NCI-H2081 (cell line): ENCODE measurements at regions not wholly inside any gene's neighbourhood (a gene's known extent, or its start where the extent isn't known, plus 50 kb on each side); places are given as distances from the start of the nearest gene placed in this dataset.
A peak's percentile ranks its signal among the peaks of the same experiment; 100 is the strongest.

Experiments used
- DNase-seq, 2 experiments: peaks; one replicate each; lab custom pipeline; 2025; lab: John Stamatoyannopoulos, UW

DNA sequence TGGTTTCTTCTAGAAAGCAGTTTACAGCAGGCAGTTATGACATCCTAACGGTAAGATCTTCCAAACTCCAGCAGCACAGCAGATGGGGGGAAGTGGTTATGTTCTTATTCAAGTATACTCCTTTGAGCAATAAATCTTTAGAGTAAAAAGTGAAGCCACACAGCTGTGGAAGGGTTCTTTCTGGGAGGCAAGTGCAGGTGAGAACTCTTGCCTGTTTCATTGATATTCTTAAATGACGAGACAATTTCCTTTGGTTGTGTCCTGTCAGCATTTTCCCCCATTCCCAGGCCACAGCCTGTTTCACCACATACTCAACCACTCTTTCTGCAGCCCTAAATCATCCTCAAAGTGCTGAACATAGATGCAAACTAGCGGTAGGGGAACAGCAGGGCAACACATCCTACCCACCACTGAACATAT, 207.3 kb upstream of the MTNR1B start:
- no peak for DNase-seq

DNA sequence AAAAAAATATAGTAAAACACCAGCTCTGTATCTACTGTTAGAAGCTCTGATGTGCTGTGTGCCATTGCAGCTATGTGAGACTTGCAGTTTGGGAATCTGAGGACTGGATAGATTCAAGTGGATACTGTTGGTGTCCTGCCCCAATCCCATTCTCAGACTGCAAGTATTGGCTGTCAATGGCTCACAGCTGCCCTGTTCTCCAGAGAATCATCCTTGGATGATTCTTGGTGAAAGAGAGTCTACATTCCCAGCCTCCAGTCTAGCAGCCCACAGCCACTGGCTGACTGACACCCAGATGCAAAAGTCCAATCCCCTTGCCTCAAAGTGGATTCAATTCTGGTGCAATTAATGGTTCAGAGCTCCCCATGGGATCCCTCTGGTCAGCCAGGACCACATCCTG, 206.1 kb upstream of the MTNR1B start:
- no peak for DNase-seq

DNA sequence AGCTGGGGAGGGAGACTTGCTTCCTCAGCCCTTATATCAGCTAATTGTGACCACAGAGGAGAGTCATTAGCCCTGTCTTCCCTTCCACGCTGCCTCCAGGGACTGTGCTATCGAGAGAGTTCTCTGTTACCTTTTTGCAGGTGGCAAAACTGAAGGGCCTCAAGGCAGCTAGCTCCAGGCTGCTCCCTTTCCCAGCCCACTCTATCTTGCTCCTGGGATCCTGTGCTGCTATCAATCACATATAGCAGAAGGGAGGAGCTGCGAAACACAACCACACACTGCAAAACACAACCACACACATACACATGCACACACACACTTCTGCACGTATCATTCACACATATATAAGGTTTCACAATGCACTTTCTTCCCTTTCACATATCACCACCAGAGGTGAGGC, 205.3 kb upstream of the MTNR1B start:
- DNase-seq: no peak

DNA sequence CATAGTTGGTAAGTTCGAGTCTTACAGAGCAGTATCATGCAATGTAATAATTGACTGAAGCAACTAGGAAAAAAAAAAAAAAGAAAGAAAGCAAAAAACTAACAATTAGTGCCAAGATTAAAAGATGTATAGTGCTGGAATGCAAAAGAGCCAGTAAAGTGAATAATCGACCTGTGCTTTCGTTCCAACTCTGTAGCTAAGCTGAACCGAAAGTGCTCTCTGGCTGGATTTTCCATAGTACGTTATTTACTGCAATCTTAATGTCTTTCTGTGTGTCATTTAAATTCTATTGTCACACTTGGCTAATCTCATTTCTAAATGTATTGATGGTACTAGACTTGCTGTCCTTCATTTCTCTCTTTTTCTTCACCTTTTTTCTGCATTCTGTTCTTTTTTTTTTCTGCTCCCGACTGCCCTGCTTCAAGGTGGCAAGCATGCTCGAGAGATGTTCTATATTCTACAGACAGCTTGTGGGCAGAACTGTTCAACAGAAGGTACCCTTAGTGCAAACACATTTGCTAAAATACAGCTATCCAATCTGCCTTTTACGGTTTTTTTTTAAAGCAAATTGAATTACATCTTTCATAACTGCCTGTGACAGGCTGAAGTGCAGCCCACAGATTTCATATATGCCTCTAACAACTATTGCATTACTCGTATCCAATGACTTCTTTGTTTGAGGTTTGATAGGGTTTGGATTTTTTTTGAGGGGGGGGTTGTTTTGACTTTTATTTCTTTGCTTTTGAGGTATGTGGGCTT, 204.2 kb upstream of the MTNR1B start:
- no peak for DNase-seq

DNA sequence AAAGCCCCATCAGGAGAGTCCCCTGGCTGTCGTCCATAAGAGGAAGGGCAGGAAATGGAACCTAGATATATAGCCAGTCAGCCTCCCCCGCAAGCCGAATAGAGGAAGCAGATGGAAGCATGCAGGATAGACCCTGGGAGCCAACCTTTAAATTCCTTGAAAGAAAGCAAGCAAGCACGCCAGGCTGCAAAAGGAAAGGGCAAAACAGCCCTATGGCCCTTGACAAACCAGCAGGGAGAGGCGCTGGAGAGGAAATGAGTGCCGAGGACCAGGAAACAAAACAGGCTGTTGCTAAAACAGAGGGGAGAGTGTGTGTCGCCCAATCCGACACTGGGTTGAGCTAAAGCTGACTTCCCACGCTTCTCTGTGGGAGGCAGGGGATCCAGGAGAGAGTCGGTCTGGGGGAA, 203.5 kb upstream of the MTNR1B start:
- peak; percentile 5 to 62 for DNase-seq

DNA sequence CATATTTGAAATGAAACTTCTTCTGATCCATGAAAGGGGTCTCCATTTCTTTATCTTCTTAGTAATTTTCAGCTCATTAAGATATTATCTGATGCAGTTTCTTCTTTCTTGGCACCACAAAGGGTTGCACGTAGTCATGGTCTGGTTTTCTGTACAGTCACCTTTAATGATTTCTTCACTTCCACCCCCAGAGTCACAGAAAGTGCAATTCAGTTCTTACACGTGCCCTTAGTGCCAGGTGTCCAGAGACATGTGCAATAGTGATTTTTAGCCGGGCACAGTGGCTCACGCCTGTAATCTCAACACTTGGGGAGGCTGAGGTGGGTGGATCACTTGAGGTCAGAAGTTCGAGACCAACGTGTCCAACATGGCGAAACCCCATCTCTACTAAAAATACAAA, 202.8 kb upstream of the MTNR1B start:
- DNase-seq: no peak

DNA sequence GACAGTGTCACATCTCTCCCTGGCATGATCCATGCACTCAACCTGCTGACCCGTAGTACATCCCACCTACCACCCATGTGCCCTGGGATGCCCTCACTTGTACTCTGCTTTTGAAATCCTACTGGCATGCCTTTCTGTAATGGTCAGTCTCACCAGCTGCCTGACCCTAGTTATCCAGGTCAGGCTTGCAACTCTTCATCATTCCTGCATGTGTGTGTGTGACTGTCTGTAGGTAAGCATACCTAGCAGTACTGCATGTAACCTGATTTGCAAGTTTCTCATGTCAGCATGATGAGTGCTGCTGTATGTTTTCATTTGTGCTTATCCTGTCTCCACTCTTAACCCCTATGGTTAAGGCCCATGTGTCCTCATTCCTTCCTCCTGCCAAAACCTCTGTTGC, 202.0 kb upstream of the MTNR1B start:
- no peak for DNase-seq

DNA sequence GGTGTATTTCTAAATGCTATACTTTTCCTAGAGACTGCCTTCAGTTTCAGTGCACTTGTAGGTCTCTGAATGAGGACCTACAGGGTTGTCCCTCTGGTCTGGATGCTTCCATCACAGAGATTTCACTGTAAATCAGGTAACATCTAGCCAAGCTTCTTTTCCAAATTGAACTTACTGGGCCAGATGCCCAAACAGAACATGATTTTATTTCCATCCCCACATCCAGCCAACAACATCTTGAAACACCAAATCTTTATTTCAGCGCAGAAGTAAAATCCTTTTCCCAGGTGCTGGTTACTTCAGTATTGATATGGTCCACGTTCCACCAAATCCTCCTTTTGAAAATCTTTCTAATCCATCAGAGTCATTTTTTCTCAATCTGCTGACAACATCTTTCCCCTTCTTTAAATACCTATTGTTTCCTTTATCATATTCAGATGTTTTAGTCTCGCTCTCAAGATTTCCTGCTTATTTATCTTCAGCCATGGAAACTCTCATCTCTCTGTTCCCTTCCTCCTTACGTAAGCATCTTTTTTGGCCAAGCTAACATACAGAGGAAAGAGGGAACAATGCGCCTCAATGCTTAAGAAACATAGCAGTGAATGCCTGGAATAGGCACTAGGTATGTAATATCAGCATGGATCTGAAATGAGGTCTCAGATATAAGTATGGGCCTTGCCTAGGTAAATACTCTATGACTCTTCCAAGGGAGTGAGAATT, 201.2 kb upstream of the MTNR1B start:
- DNase-seq: no peak

DNA sequence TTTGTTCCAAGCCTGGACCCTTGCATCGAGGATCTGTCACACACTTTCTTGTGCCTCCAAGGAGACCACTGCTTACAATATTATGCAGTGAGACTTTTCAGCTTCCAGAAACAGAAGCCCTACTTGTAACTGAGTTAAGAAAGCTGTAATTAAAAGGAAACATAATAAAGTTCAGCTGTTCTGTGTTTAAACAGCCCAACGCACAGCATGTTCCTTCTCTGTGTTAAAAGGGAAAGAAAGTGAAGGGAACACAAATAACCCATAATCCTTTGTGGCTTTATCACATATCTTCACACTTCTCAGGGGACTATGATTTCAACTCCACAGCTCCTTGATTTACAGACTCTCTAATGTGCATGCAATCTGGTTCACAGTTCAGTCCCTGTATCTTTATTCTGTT, 200.3 kb upstream of the MTNR1B start:
- DNase-seq: no peak

DNA sequence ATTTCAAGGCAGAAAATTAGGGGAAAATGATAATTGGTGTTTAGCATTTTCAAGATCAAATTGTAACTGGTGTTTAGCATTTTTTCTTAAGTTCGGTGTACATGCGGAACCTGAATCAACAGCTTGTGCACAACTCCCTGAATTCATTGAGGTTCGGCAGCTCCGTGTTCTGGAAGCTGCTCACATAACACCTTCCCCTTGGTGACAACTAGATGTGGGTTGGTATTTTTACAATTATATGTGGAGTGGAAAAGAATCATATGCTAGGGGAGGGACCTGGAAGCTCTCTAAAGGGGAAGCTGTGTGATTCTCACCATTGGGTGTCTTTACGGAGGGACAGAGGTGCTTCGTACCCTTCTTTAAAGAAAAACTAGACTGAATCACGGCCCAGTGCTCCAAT, 199.0 kb upstream of the MTNR1B start:
- no peak for DNase-seq

DNA sequence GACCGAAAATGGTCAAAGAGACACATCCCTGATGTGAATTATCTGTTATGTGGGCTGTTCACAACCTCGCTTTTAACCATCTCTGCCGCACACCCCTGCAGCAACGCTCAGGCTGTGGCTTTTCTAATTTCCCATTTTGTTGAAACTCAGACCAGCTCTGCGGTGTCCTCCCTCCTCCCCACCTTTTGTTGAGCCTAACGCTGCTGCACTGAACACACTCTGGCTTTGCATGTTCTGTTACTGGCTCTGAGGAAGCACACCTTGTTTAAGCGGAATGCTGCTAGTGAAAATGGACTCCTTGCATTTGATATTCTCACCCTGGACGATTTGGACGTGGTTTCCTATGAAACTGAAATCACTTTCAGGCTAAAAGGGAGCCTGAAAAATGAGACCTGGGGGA, 198.5 kb upstream of the MTNR1B start:
- no peak for DNase-seq

DNA sequence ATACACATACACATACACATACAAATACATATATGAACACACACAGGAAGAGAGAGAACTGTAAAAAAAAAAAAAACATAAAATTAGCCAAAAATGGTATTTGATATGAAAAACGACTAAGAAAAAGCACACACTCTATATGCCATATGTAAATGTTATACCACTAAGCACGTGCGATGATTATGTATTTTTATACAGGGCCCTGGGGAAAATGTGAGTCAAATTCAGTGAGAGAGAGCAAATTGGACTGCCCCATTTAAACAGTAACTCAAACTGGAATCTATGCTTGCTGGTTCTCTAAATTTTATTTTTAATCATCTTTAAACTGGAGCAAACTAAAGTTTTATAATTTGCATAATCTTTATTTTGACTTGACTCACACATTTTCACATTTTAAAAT, 197.8 kb upstream of the MTNR1B start:
- DNase-seq: no peak

DNA sequence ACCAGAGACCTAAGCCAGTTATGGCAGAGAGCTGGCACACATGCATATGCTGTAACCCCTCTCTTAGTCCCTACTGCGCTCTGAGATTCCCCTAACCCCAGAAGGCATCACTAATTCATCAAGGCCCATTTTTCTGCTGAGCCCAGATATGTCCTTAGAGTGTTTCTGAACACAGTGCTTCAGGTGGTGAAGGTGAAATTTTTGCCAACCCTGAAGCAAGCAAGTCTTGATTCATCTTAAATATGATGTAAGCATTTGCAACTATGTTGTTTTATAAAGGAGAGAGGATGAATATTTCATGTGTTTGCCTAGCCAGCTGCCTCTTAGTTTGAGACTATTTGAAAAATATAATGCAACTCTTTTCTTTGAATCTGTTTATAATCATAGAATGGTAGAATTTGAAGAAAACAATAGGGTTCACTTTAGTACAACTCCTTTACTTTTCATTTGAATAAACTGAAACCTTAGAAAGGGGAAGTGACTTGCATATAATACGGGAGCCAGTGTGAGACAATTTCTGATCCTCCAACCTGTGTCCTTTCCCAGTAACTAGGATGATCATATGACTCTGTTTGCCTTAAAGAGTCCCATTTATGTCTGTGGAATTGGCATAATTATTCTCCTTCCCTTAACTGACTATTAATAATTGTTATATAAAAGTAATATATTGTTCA, 194.3 kb upstream of the MTNR1B start:
- DNase-seq: no peak

DNA sequence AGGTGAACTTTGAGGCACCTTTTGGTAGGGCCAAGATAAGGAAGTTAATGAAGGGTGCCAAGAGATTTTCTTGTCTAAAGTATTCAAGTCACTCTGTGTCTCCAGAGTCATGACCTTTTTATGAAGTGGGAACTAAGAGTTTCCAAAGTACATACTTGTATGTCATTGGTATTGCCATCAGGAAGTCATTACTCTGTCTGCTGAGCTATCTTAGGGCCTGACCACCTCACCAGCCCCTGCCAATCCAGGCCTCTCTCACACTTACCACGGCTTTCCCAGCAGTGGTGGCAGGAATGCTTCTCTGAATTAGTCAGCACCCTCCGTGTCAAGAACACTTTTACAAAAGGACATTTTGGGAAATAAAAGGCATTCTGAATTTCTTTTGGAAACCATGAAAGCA, 192.8 kb upstream of the MTNR1B start:
- no peak for DNase-seq

DNA sequence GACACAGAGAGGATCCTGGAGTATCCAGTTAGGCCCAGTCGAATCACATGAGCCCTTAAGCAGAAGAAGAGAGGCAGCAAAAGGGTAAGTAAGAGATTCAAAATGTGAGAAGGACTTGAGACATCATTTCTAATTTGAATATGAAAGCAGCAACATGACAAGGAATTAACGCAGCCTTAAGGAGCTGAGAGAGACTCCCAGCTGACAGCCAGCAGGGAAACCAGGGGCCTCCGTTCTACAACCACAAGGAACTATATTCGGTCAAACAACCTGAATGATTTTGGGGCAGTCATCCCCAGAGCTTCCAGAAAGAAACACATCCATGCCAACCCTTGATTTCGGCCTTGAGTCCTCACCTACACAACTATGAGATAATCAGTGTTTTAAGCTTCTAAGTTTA, 189.7 kb upstream of the MTNR1B start:
- DNase-seq: no peak

DNA sequence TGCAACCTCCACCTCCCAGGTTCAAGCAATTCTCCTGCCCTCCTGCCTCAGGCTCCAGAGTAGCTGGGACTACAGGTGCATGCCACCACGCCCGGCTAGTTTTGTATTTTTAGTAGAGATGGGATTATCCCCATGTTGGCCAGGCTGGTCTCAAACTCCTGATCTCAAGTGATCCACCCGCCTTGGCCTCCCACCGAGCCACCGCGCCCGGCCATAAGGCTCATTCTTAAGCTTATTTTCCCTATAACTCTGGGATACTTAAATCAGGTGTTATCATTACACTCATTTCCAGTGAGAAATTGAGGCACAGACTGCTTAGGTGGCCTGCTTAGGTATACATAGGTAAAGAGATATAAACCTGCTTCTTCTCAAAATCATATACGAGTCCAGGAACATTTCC, 188.3 kb upstream of the MTNR1B start:
- no peak for DNase-seq

DNA sequence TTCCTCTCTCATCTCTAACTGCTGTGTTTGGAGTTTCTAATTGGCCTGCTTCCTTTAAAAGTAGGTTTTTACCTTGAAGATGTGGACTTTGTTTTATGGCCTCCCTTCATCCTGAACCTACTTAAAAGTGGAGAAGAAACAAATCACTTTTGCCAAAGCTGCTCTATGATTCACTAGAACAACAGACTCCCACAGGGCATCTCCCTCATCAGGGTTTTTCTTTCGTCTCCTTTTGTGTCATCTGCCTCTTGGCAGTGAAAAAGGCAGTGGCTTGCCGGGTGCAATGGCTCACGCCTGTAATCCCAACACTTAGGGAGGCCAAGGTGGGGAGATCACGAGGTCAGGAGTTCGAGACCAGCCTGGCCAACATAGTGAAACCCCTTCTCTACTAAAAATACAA, 186.6 kb upstream of the MTNR1B start:
- DNase-seq: no peak

DNA sequence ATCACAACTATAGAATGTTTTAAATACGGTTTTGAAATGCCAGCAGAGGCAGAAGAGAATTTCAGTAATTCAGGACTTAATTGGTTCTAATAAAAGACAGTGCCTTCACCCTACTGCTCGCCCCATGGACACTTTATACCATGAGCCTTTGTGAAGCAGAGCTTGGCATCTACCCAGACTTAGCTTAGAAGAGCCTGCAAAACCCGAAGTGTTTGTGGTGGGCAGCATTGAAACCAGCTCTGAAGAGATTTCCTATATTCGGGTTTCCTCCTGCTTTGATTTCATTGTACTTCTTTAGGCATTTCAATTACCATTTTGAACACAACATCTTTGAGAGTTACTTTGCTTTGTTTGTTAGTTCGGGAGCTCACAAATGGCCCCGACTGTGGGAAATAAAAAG, 185.1 kb upstream of the MTNR1B start:
- DNase-seq: no peak

DNA sequence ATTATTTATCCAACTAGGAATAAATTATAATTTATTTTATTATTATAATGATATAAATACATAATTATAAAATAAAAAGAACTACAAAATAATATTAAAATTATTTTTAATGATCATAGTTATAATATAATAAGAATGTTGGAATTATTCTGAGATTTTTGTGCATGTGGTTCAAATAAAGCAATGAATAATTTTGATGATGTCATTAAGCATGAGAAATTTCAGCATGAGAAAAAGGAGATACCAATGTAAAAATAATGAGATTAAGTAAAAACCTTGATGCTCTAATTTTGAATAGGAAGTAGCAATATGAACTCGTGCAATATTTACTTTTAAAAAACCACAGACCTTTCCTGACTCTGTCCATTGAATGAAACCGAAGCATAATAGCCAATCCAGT, 181.8 kb upstream of the MTNR1B start:
- no peak for DNase-seq

DNA sequence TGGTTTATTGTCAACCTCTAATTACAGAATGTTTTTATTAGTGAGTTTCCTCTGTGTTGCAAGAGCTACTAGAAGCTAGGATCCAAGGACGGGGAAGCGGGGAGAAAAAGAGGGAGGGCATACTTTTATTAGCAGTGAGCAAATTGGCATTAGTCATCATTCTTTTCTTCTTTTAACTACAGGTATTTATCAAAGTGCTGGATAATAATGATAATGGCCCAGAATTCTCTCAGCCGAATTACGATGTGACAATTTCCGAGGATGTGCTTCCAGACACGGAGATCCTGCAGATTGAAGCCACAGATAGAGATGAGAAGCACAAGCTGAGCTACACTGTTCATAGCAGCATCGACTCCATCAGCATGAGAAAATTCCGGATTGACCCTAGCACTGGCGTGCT, 179.7 kb upstream of the MTNR1B start:
- no peak for DNase-seq

DNA sequence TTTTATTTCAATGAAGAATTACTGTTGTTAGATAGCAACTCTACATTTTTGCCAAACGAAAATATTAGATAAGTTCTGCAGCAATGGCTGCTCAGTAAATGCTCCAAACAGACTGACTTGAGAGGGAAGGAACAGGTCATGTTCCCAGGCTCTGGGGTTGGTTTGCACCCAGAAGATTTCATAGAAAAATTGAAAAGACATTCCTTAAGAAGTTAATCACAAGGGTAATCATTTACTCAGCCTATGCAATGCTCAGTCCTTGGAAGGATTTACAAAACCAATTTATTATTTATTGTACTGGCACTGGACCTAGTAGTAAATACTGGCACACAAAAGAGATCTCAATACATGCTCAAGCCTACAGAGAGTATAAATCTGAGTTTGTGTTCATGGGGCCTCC, 179.1 kb upstream of the MTNR1B start:
- no peak for DNase-seq

DNA sequence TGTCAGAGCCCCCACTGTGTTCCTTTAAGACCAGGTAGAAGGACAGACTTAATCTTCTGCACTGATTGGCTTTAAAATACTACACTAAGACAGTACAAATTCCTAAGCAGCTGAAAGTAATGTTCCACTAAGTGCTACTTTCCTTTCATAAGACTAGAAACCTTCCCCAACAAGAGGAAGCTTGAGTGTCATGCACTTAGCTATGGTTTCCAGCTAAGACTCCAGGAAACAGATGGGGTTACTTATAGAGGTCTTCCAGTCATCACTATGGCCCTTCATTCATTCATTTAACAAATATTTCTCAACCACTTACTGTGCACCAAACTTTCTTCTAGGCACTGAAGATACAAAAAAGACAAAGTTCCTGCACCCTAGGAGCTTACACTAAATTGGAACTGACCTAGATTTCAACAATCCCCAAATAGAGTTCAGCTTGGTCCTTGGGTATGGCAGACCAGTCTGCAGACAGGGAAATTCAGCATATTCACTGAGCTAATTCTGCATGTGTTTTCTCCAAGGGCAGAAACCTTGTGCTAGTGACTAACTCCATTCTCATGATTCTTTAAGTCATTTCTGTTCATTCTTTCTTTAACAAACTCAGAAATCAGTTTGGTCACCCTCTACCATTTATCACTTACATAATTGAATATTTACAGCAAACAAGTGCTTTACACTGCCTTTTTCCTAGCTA, 178.4 kb upstream of the MTNR1B start:
- DNase-seq: no peak

DNA sequence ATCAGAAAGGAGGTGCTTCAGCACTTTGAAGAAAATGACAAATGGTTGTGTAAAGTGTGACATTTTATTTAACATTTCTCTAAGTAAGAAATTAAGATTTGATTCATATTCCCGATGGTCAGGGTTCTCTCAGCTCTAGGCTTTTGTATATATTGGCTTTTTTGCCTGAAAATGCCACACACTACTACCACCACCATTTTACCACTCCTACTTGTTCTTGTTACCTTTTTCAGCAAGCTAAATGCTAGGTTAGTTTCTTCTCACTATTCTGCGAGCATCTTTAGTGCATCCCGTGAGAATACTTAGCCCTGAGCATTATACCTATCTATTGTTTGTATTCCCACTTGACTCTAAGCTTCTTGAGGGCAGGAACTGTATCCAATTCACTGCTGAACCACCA, 177.6 kb upstream of the MTNR1B start:
- DNase-seq: no peak
